ENCODE measurements at regions not wholly inside any gene's neighbourhood (a gene's known extent, or its start where the extent isn't known, plus 50 kb on each side); places are given as distances from the start of the nearest gene placed in this dataset.

GRCh38 chr5:110106750-110107149 is 417.0 kb downstream of the MAN2A1 start:
- Histone ChIP-seq H3K4me3 (replicated peaks in 1 of 2; ENCODE audit: low read depth in 1 of 2, low read length in 2 of 2) (no peak overlapping the region), H3K79me2 (ENCODE audit: insufficient read depth, low read length) (no peaks in the 10 kb centered on the region), H4K20me1 (ENCODE audit: insufficient read depth) (no peaks in the 10 kb centered on the region), H3K36me3 (ENCODE audit: control insufficient read depth in 1 of 2, insufficient read depth in 2 of 2, low read length in 2 of 2) (no peaks in the 10 kb centered on the region), H3K4me1 (ENCODE audit: control insufficient read depth in 1 of 2, insufficient read depth in 2 of 2, low read length in 2 of 2) (no peaks in the 10 kb centered on the region), H3K27me3 (ENCODE audit: insufficient read depth, low read length) (peaks cover 13% of the 10 kb centered on the region), H3K9me3 (ENCODE audit: control insufficient read depth in 1 of 2, insufficient read depth in 1 of 2, low read depth in 1 of 2, low read length in 2 of 2) (no peaks in the 10 kb centered on the region), H3K9me2 (ENCODE audit: insufficient read depth) (no peaks in the 10 kb centered on the region), H3K27ac (ENCODE audit: low read depth, low read length) (no peak overlapping the region), H2AFZ (ENCODE audit: low read depth, low read length, poor library complexity, severe bottlenecking) (no peak overlapping the region), H3K4me2 (ENCODE audit: low read length) (no peak overlapping the region), H3K9ac (ENCODE audit: low read length) (no peak overlapping the region)
- DNase-seq (ENCODE audit: low read depth, low spot score) (no peak), ATAC-seq (no peak)
- CTCF ChIA-PET = no interaction called here
- RAD21 ChIA-PET (ENCODE audit: low non-redundant PET in 1 of 2, low total read pairs in 2 of 2, uncharacterized antibody in 2 of 2, unreplicated experiment in 2 of 2) = no interaction called here
- no TSS peak for BruUV-seq (replicated peaks)
- TF ChIP-seq CEBPB (IDR thresholded peaks at IDR 0.05; ENCODE audit: low read depth) (no peak), POLR2A (IDR thresholded peaks at IDR 0.05; ENCODE audit: borderline replicate concordance, extremely low read depth, insufficient read depth, insufficient read length) (no peak)
- intact Hi-C loops (cut with micrococcal nuclease) = no loop called here
- POLR2A ChIA-PET = no interaction called here

GRCh38 chr5:110108520-110108919 is 418.8 kb downstream of the MAN2A1 start:
- H3K9me3 ChIP-seq (ENCODE audit: control insufficient read depth in 1 of 2, insufficient read depth in 1 of 2, low read depth in 1 of 2, low read length in 2 of 2) = no peaks in the 10 kb centered on the region
- DNase-seq (ENCODE audit: low read depth, low spot score) = no peak
- H3K9me2 ChIP-seq (ENCODE audit: insufficient read depth) = no peaks in the 10 kb centered on the region
- H3K79me2 ChIP-seq (ENCODE audit: insufficient read depth, low read length) = no peaks in the 10 kb centered on the region
- CTCF ChIA-PET = no interaction called here
- no peak for ATAC-seq
- no peaks in the 10 kb centered on the region for H4K20me1 ChIP-seq (ENCODE audit: insufficient read depth)
- H3K4me2 ChIP-seq (ENCODE audit: low read length) = no peak overlapping the region
- no peak overlapping the region for H3K9ac ChIP-seq (ENCODE audit: low read length)
- H3K27ac ChIP-seq (ENCODE audit: low read depth, low read length) = no peak overlapping the region
- H2AFZ ChIP-seq (ENCODE audit: low read depth, low read length, poor library complexity, severe bottlenecking) = no peak overlapping the region
- TF ChIP-seq SRF (IDR thresholded peaks at IDR 0.05; ENCODE audit: low read depth) (no peak), ELF1 (IDR thresholded peaks at IDR 0.05; ENCODE audit: borderline replicate concordance, low read depth) (no peak), EZH2phosphoT487 (IDR thresholded peaks at IDR 0.05; ENCODE audit: borderline replicate concordance) (no peak), SIN3A (IDR thresholded peaks at IDR 0.05; ENCODE audit: low read depth) (no peak), CBX3 (IDR thresholded peaks at IDR 0.05; ENCODE audit: low read depth) (no peak), ZFX (IDR thresholded peaks at IDR 0.05) (no peak), TCF7L2 (IDR thresholded peaks at IDR 0.05; ENCODE audit: borderline replicate concordance, extremely low read depth, insufficient read depth, insufficient read length) (no peak), EZH2 (IDR thresholded peaks at IDR 0.05) (no peak), SP1 (IDR thresholded peaks at IDR 0.05; ENCODE audit: low read depth) (no peak), REST (IDR thresholded peaks at IDR 0.05; ENCODE audit: low read depth) (no peak), ZBTB33 (IDR thresholded peaks at IDR 0.05; ENCODE audit: extremely low read depth, insufficient replicate concordance, low read length) (no peak), CTCF (IDR thresholded peaks at IDR 0.05 in 2 of 3, conservative IDR thresholded peaks at IDR 0.05 in 1 of 3; ENCODE audit: borderline replicate concordance in 1 of 3, insufficient read depth in 1 of 3, low read depth in 2 of 3, low read length in 2 of 3) (no peak)
- no peak overlapping the region for H3K4me3 ChIP-seq (replicated peaks in 1 of 2; ENCODE audit: low read depth in 1 of 2, low read length in 2 of 2)
- POLR2A ChIA-PET = no interaction called here
- BruUV-seq (replicated peaks) = no TSS peak
- intact Hi-C loops (cut with micrococcal nuclease) = no loop called here
- no peaks in the 10 kb centered on the region for H3K4me1 ChIP-seq (ENCODE audit: control insufficient read depth in 1 of 2, insufficient read depth in 2 of 2, low read length in 2 of 2)
- peaks cover 13% of the 10 kb centered on the region for H3K27me3 ChIP-seq (ENCODE audit: insufficient read depth, low read length)
- RAD21 ChIA-PET (ENCODE audit: low non-redundant PET in 1 of 2, low total read pairs in 2 of 2, uncharacterized antibody in 2 of 2, unreplicated experiment in 2 of 2) = no interaction called here
- no peaks in the 10 kb centered on the region for H3K36me3 ChIP-seq (ENCODE audit: control insufficient read depth in 1 of 2, insufficient read depth in 2 of 2, low read length in 2 of 2)
